HFFc6 (cell line): ENCODE measurements at regions not wholly inside any gene's neighbourhood (a gene's known extent, or its start where the extent isn't known, plus 50 kb on each side); places are given as distances from the start of the nearest gene placed in this dataset.

Experiments
- DNase-seq: peaks from one replicate; pipeline ENCODE4 v3.0.0-alpha.2; 2018
- H3K27ac Mint-ChIP-seq: 2 replicates; pipeline ENCODE4 v1.8.0; 2020; ENCODE audit warnings: mild to moderate bottlenecking, mixed read lengths
- H3K27me3 Mint-ChIP-seq: 2 replicates; pipeline ENCODE4 v1.8.0; 2021; ENCODE audit warnings: mild to moderate bottlenecking, moderate library complexity, mixed read lengths; ENCODE audit not compliant: insufficient read depth
- H3K36me3 Mint-ChIP-seq: 2 replicates; pipeline ENCODE4 v1.8.0; 2021; ENCODE audit warnings: low read depth, mixed read lengths
- H3K4me1 Mint-ChIP-seq: 2 replicates; pipeline ENCODE4 v1.8.0; 2020; ENCODE audit warnings: low read depth, mixed read lengths
- H3K4me3 Mint-ChIP-seq: 2 replicates; pipeline ENCODE4 v1.8.0; 2020; ENCODE audit warnings: mild to moderate bottlenecking, moderate library complexity, mixed read lengths
- H3K9me3 Mint-ChIP-seq: 2 replicates; pipeline ENCODE4 v1.8.0; 2020; ENCODE audit warnings: mild to moderate bottlenecking, mixed read lengths
- CTCF ChIP-seq: fragments of 200-600 bp; sonication (generic); IDR thresholded peaks from 2 replicates; pipeline ENCODE4 v1.5.0; 2021; ENCODE audit warnings: antibody characterized with exemption, mild to moderate bottlenecking

- Mint-ChIP-seq H3K9me3 (no peaks in the 10 kb centered on the region), H3K4me1 (no peaks in the 10 kb centered on the region), H3K36me3 (no peaks in the 10 kb centered on the region), H3K27ac (no peak overlapping the region), H3K27me3 (peaks cover 5% of the 10 kb centered on the region), H3K4me3 (no peak overlapping the region)
- DNase-seq, result no peak
- no peak for TF ChIP-seq CTCF
Observed at GRCh38 chr10:33039181-33039580, 81.2 kb upstream of the ITGB1 start.

GRCh38 chr10:33038672-33039071 is 80.6 kb upstream of the ITGB1 start:
- no peak for TF ChIP-seq CTCF
- no peak overlapping the region for H3K27ac Mint-ChIP-seq
- H3K27me3 Mint-ChIP-seq, result peaks cover 5% of the 10 kb centered on the region

GRCh38 chr10:33037726-33038125 is 79.7 kb upstream of the ITGB1 start:
- TF ChIP-seq CTCF, result no peak
- Mint-ChIP-seq H3K9me3 (no peaks in the 10 kb centered on the region), H3K36me3 (no peaks in the 10 kb centered on the region), H3K4me3 (no peak overlapping the region), H3K27me3 (peaks cover 5% of the 10 kb centered on the region), H3K4me1 (peaks cover 8% of the 10 kb centered on the region), H3K27ac (no peak overlapping the region)
- DNase-seq, result no peak

More at GRCh38 chr10:33038672-33039071, 80.6 kb upstream of the ITGB1 start:
- Mint-ChIP-seq H3K36me3 (no peaks in the 10 kb centered on the region), H3K9me3 (no peaks in the 10 kb centered on the region), H3K4me3 (no peak overlapping the region), H3K4me1 (no peaks in the 10 kb centered on the region)
- no peak for DNase-seq

GRCh38 chr10:33036670-33037069 is 78.6 kb upstream of the ITGB1 start:
- no peaks in the 10 kb centered on the region for H3K9me3 Mint-ChIP-seq
- no peak for DNase-seq
- H3K27ac Mint-ChIP-seq, result no peak overlapping the region
- no peak overlapping the region for H3K4me3 Mint-ChIP-seq
- peaks cover 19% of the 10 kb centered on the region for H3K4me1 Mint-ChIP-seq
- H3K36me3 Mint-ChIP-seq, result no peaks in the 10 kb centered on the region
- peaks cover 5% of the 10 kb centered on the region for H3K27me3 Mint-ChIP-seq
- TF ChIP-seq CTCF, result no peak

GRCh38 chr10:33035411-33035810 is 77.4 kb upstream of the ITGB1 start:
- no peak for TF ChIP-seq CTCF
- no peak overlapping the region for H3K4me3 Mint-ChIP-seq
- H3K36me3 Mint-ChIP-seq, result no peaks in the 10 kb centered on the region

GRCh38 chr10:33034931-33035330 is 76.9 kb upstream of the ITGB1 start:
- H3K4me1 Mint-ChIP-seq, result peaks cover 25% of the 10 kb centered on the region
- H3K36me3 Mint-ChIP-seq, result no peaks in the 10 kb centered on the region
- H3K27ac Mint-ChIP-seq, result no peak overlapping the region
- H3K4me3 Mint-ChIP-seq, result no peak overlapping the region
- H3K9me3 Mint-ChIP-seq, result no peaks in the 10 kb centered on the region
- H3K27me3 Mint-ChIP-seq, result peaks cover under 1% of the 10 kb centered on the region; the same call in 1 of the 2 replicates
- DNase-seq, result no peak
- no peak for TF ChIP-seq CTCF

More at GRCh38 chr10:33035411-33035810, 77.4 kb upstream of the ITGB1 start:
- no peak for DNase-seq
- Mint-ChIP-seq H3K27me3 (peaks cover 2% of the 10 kb centered on the region; the same call in 1 of the 2 replicates), H3K4me1 (peaks cover 25% of the 10 kb centered on the region), H3K9me3 (no peaks in the 10 kb centered on the region), H3K27ac (no peak overlapping the region)
